Parathyroid adenoma (tissue), 2 donors: ENCODE measurements at regions not wholly inside any gene's neighbourhood (a gene's known extent, or its start where the extent isn't known, plus 50 kb on each side); places are given as distances from the start of the nearest gene placed in this dataset.
A peak's percentile ranks its signal among the peaks of the same experiment; 100 is the strongest.

Source experiments
- H2AFZ ChIP-seq: fragments of 300-600 bp; sonication (generic); one replicate; pipeline ENCODE4 v1.7.0; 2017; ENCODE audit warnings: antibody characterized with exemption, mild to moderate bottlenecking
- H3K27ac ChIP-seq: fragments of 300-600 bp; sonication (generic); one replicate; pipeline ENCODE4 v1.7.0; 2017
- H3K27me3 ChIP-seq: fragments of 300-600 bp; sonication (generic); one replicate; pipeline ENCODE4 v1.7.0; 2017; ENCODE audit warnings: low read length; ENCODE audit not compliant: control insufficient read depth, insufficient read depth
- H3K36me3 ChIP-seq: fragments of 300-600 bp; sonication (generic); one replicate; pipeline ENCODE4 v1.7.0; 2017; ENCODE audit warnings: low read length; ENCODE audit not compliant: control insufficient read depth, insufficient read depth
- H3K4me1 ChIP-seq: fragments of 300-600 bp; sonication (generic); one replicate; pipeline ENCODE4 v1.7.0; 2017; ENCODE audit warnings: control low read depth
- H3K4me2 ChIP-seq: fragments of 300-600 bp; sonication (generic); one replicate; pipeline ENCODE4 v1.7.0; 2017; ENCODE audit warnings: low read length
- H3K4me3 ChIP-seq: fragments of 300-600 bp; sonication (generic); one replicate; pipeline ENCODE4 v1.7.0; 2017; ENCODE audit warnings: low read depth, low read length
- H3K79me2 ChIP-seq: fragments of 300-600 bp; sonication (generic); one replicate; pipeline ENCODE4 v1.7.0; 2017; ENCODE audit warnings: control low read depth
- H3K9ac ChIP-seq: fragments of 300-600 bp; sonication (generic); one replicate; pipeline ENCODE4 v1.7.0; 2017; ENCODE audit warnings: mild to moderate bottlenecking
- H3K9me3 ChIP-seq: fragments of 300-600 bp; sonication (generic); one replicate; pipeline ENCODE4 v1.7.0; 2017; ENCODE audit warnings: low read length; ENCODE audit not compliant: control insufficient read depth
- TF ChIP-seq, protein P1 (sequence below): fragments of 300-600 bp; sonication (generic); IDR thresholded peaks from one replicate; pipeline ENCODE4 v1.7.0; 2017; ENCODE audit warnings: antibody characterized with exemption, mild to moderate bottlenecking
- donor health status: primary hyperparathyroidism.

DNA sequence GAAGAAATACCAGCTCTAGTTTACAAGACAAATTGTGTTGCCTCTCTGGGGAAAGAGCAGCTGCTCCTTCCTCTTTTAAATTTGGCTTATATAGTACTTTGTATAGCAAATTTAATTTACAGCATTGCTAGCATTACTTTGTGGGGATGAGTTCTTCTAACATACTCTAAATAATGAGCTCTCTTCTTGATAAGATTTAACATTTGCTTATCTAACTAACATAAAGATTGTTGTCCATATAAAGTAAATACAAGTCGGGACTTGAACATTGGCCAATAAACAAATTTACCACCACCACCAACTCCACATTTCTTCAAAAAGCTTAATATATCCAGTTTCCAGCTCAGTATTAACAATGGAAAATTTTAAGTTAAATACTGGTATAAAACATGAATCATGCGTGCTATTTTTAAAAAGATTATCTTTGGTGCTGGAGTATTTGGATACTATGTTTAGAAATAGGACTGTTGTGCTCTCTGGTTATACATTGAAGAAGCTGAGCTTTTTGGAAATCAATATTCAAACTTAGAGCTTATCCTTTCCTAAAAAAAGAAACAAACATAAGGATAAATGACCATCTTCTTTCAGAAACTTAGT, 1146.9 kb upstream of the GJE1 start:
- Histone ChIP-seq H3K36me3 (no peaks in the 10 kb centered on the region), H3K9me3 (no peaks in the 10 kb centered on the region), H3K4me2 (no peak overlapping the region), H3K27me3 (no peaks in the 10 kb centered on the region), H3K79me2 (no peaks in the 10 kb centered on the region), H2AFZ (no peak overlapping the region), H3K4me3 (no peak overlapping the region), H3K27ac (no peak overlapping the region), H3K9ac (no peak overlapping the region), H3K4me1 (peaks cover 6% of the 10 kb centered on the region)
- TF ChIP-seq, protein P1, sequence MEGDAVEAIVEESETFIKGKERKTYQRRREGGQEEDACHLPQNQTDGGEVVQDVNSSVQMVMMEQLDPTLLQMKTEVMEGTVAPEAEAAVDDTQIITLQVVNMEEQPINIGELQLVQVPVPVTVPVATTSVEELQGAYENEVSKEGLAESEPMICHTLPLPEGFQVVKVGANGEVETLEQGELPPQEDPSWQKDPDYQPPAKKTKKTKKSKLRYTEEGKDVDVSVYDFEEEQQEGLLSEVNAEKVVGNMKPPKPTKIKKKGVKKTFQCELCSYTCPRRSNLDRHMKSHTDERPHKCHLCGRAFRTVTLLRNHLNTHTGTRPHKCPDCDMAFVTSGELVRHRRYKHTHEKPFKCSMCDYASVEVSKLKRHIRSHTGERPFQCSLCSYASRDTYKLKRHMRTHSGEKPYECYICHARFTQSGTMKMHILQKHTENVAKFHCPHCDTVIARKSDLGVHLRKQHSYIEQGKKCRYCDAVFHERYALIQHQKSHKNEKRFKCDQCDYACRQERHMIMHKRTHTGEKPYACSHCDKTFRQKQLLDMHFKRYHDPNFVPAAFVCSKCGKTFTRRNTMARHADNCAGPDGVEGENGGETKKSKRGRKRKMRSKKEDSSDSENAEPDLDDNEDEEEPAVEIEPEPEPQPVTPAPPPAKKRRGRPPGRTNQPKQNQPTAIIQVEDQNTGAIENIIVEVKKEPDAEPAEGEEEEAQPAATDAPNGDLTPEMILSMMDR = no peak

DNA sequence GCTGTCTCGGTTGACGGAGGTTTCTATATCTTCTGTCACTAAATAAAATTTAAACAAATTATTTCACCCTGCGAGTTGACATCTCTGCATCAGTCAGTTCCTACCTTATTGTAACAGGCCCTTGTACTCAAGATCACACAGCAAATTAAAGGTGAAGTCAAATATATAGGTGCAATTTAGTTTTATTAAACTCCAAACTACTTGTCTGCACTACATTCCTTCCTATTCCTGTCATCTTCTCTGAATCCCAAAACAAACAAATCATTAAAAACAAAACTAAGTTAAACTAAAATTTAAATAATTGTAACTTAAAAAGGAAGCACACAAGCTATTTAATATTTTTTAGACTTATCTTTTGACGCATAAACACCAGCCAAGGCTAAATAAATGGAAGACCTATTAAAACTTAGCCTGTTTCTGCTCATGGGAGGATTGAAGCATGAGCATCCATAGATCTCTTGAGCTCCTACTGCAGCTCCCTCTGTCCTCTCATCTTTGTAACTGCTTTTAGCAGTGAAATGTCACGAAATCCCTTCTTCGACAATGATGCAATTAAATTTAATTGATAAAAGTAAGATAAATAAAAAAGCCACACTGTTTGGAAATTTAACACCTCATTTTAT, 1152.3 kb upstream of the GJE1 start:
- H3K27ac ChIP-seq = peak overlapping the region; percentile 34
- no peaks in the 10 kb centered on the region for H3K36me3 ChIP-seq
- TF ChIP-seq, protein P1 = no peak

DNA sequence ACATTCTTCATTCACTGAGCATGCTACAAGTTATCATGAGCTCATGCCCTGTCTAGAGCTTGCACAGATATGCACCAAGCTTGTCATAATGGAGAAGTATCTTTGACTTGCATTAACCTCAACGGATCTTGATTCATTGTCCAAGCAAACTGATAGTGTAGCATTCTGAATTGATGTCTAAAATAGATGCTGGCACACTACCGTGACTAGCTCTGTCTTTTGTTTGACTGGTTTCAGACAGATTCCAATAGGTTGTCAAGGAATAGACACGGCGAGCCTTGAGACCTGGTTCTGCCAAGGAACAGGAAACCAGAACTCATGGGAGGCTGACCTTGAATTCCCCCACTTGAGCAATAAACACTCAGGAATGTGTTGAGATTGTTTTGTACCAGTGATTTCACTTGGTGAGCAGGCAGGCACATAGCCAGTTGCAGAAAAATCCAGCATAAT, 1153.1 kb upstream of the GJE1 start:
- Histone ChIP-seq H2AFZ (peak overlapping the region; percentile 60), H3K9ac (no peak overlapping the region), H3K79me2 (no peaks in the 10 kb centered on the region), H3K4me2 (no peak overlapping the region), H3K27ac (peak overlapping the region; percentile 34), H3K4me3 (no peak overlapping the region), H3K9me3 (no peaks in the 10 kb centered on the region), H3K36me3 (no peaks in the 10 kb centered on the region), H3K4me1 (no peaks in the 10 kb centered on the region), H3K27me3 (no peaks in the 10 kb centered on the region)
- TF ChIP-seq, protein P1 = no peak

More for the DNA sequence above, 1152.3 kb upstream of the GJE1 start:
- Histone ChIP-seq H3K9ac (no peak overlapping the region), H3K4me1 (no peaks in the 10 kb centered on the region), H2AFZ (peak overlapping the region; percentile 60), H3K27me3 (no peaks in the 10 kb centered on the region), H3K9me3 (no peaks in the 10 kb centered on the region), H3K79me2 (no peaks in the 10 kb centered on the region), H3K4me3 (no peak overlapping the region), H3K4me2 (no peak overlapping the region)

DNA sequence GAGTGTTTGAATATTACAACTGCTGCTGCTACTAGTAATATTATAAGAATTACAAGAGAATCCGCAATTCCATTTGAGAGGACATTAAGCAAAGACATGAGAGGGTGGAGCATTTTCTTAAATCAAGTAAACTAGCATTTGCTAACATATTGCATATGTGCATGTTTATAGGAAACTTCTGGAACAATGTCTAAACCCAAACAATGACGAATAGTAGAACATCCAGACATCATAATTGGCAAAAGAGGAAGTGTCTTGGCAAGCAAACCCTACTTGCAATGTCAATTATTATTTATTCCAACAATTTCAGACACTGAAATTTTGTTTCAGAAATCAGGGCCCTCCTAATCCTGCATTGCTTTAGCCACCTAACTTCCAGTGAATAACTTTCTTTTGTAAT, 1155.3 kb upstream of the GJE1 start:
- Histone ChIP-seq H3K9me3 (no peaks in the 10 kb centered on the region), H2AFZ (peak overlapping the region; percentile 28), H3K4me1 (no peaks in the 10 kb centered on the region), H3K4me3 (no peak overlapping the region), H3K79me2 (no peaks in the 10 kb centered on the region), H3K9ac (no peak overlapping the region), H3K4me2 (no peak overlapping the region), H3K36me3 (no peaks in the 10 kb centered on the region), H3K27me3 (no peaks in the 10 kb centered on the region), H3K27ac (no peak overlapping the region)
- TF ChIP-seq, protein P1 = no peak

DNA sequence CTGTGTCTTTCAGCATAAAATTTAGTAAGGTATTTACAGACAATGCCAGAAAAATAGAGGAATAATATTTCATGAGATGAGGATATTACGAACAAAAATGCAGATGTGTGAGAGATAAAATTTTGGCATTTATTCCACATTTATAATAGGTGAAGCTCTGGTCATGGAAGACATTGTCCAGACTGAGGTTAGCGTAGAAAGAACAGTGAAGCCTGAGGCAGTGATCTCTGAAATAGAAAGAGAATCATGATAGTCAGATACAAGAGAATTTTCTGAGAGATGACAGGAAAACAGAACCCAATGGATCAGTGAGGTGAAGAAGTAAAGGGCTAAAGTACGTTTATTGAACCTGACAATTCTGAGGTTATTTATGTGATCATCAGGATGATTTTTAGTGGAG, 1155.9 kb upstream of the GJE1 start:
- Histone ChIP-seq H3K4me3 (no peak overlapping the region), H3K9ac (no peak overlapping the region), H3K4me1 (no peaks in the 10 kb centered on the region), H3K36me3 (no peaks in the 10 kb centered on the region), H3K27ac (no peak overlapping the region), H3K9me3 (no peaks in the 10 kb centered on the region), H2AFZ (peak overlapping the region; percentile 15), H3K4me2 (no peak overlapping the region), H3K27me3 (no peaks in the 10 kb centered on the region), H3K79me2 (no peaks in the 10 kb centered on the region)
- TF ChIP-seq, protein P1 = no peak
